DOHH2 (cell line): ENCODE measurements at regions not wholly inside any gene's neighbourhood (a gene's known extent, or its start where the extent isn't known, plus 50 kb on each side); places are given as distances from the start of the nearest gene placed in this dataset.
A peak's percentile ranks its signal among the peaks of the same experiment; 100 is the strongest.
"Not testable (repeated sequence)": the region's sequence is repeated elsewhere in the genome, so short reads cannot be mapped to it uniquely, and the experiment has no call there.

Experiments used
- H3F3A ChIP-seq: fragments of 200-600 bp; sonication (generic), shearing (Covaris generic); 2 replicates; pipeline ENCODE4 v1.6.0; 2016; ENCODE audit warnings: antibody characterized with exemption, mild to moderate bottlenecking; ENCODE audit not compliant: control insufficient read depth, insufficient read depth
- H3K27ac ChIP-seq: fragments of 200-600 bp; sonication (generic); 2 replicates; pipeline ENCODE4 v1.5.1; 2014; ENCODE audit warnings: low read depth, mild to moderate bottlenecking, low read length, moderate library complexity
- H3K27me3 ChIP-seq: fragments of 200-600 bp; sonication (generic); 2 replicates; pipeline ENCODE4 v1.6.1; 2014; ENCODE audit warnings: mild to moderate bottlenecking, low read length, mixed read lengths; ENCODE audit not compliant: control insufficient read depth
- H3K36me3 ChIP-seq: fragments of 200-600 bp; sonication (generic); 2 replicates; pipeline ENCODE4 v1.6.1; 2014; ENCODE audit warnings: mild to moderate bottlenecking, low read length, moderate library complexity, mixed read lengths; ENCODE audit not compliant: control insufficient read depth
- H3K4me1 ChIP-seq: fragments of 200-600 bp; sonication (generic); 2 replicates; pipeline ENCODE4 v1.6.1; 2014; ENCODE audit warnings: mild to moderate bottlenecking, low read length, mixed read lengths; ENCODE audit not compliant: control insufficient read depth
- H3K4me2 ChIP-seq: fragments of 200-600 bp; sonication (generic); 2 replicates; pipeline ENCODE4 v1.6.0; 2014; ENCODE audit warnings: mild to moderate bottlenecking, low read length, moderate library complexity
- H3K4me3 ChIP-seq: fragments of 200-600 bp; sonication (generic); 2 replicates; pipeline ENCODE4 v1.5.1; 2014; ENCODE audit warnings: mild to moderate bottlenecking, low read length, mixed read lengths
- H3K79me2 ChIP-seq: fragments of 200-600 bp; sonication (generic); 2 replicates; pipeline ENCODE4 v1.6.1; 2014; ENCODE audit warnings: mild to moderate bottlenecking, low read length, mixed read lengths; ENCODE audit not compliant: control insufficient read depth
- H3K9me2 ChIP-seq: fragments of 200-600 bp; sonication (generic); replicated peaks from 2 replicates; pipeline ENCODE4 v1.6.1; 2014; ENCODE audit warnings: mild to moderate bottlenecking, low read length, mixed read lengths; ENCODE audit not compliant: control insufficient read depth
- H3K9me3 ChIP-seq: fragments of 200-600 bp; sonication (generic); 2 replicates; pipeline ENCODE4 v1.6.1; 2014; ENCODE audit warnings: antibody characterized with exemption, low read length, mixed read lengths; ENCODE audit not compliant: control insufficient read depth, insufficient read depth
- H4K20me1 ChIP-seq: fragments of 200-600 bp; sonication (generic); 2 replicates; pipeline ENCODE4 v1.6.0; 2014; ENCODE audit warnings: low read depth, mild to moderate bottlenecking, antibody characterized with exemption, low read length, moderate library complexity; ENCODE audit not compliant: control insufficient read depth, insufficient read depth
- EZH2phosphoT487 ChIP-seq: fragments of 200-600 bp; sonication (generic); IDR thresholded peaks from 2 replicates; pipeline ENCODE4 v1.6.1; 2017; ENCODE audit warnings: borderline replicate concordance, mild to moderate bottlenecking, antibody characterized with exemption, low read length, moderate library complexity, mixed read lengths
- TF ChIP-seq, protein P1 (sequence below): fragments of 200-600 bp; sonication (generic); IDR thresholded peaks from one replicate; pipeline ENCODE4 v1.5.1; 2014; ENCODE audit warnings: antibody characterized with exemption, mild to moderate bottlenecking, low read depth, low read length; ENCODE audit not compliant: poor library complexity, severe bottlenecking

DNA sequence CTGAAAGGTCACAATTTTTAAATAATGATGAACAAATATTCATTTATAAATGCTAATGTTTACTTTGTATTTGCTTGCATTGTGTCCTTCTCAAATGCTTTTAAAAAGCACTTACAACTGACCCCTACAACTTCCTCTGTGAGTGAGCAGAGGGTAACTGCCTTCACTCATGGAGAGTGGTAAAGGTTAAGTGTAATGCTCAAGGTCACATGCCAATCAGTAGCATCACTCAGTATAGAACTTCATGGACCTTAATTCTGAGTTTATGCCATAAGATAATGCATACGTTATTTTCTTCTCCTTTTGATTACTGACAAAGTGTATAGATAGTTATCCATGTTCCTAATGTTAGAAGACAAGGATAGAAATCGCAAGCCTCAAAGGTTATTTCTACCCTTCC is 91.8 kb upstream of the SERTAD2 start:
- Histone ChIP-seq H3F3A (peaks cover 39% of the 10 kb centered on the region), H3K27ac (peak overlapping the region; percentile 91), H3K79me2 (peaks cover 60% of the 10 kb centered on the region), H3K27me3 (no peaks in the 10 kb centered on the region), H3K4me1 (peaks cover 46% of the 10 kb centered on the region), H4K20me1 (no peaks in the 10 kb centered on the region), H3K4me3 (peak overlapping the region; percentile 21; the same call in 1 of the 2 replicates), H3K36me3 (peaks cover 2% of the 10 kb centered on the region; the same call in 1 of the 2 replicates), H3K9me3 (no peaks in the 10 kb centered on the region), H3K4me2 (peak overlapping the region; percentile 70), H3K9me2 (no peaks in the 10 kb centered on the region)
- TF ChIP-seq EZH2phosphoT487 = no peak
- TF ChIP-seq, protein P1, sequence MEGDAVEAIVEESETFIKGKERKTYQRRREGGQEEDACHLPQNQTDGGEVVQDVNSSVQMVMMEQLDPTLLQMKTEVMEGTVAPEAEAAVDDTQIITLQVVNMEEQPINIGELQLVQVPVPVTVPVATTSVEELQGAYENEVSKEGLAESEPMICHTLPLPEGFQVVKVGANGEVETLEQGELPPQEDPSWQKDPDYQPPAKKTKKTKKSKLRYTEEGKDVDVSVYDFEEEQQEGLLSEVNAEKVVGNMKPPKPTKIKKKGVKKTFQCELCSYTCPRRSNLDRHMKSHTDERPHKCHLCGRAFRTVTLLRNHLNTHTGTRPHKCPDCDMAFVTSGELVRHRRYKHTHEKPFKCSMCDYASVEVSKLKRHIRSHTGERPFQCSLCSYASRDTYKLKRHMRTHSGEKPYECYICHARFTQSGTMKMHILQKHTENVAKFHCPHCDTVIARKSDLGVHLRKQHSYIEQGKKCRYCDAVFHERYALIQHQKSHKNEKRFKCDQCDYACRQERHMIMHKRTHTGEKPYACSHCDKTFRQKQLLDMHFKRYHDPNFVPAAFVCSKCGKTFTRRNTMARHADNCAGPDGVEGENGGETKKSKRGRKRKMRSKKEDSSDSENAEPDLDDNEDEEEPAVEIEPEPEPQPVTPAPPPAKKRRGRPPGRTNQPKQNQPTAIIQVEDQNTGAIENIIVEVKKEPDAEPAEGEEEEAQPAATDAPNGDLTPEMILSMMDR = no peak

DNA sequence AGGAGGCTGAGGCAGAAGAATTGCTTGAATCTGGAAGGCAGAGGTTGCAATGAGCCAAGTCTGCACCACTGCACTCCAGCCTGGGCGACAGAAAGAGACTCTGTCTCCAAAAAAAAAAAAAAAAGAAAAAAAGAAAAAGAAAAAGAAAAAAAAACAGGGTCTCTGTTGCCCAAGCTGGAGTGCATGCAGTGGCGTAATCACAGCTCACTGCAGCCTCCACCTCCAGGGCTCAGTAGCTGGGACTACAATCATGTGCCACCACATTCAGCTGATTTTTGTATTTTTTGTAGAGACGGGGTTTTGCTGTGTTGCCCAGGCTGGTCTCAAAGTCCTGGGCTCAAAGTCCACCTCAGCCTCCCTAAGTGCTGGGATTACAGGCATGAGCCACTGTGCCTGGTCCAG is 94.0 kb upstream of the SERTAD2 start:
- Histone ChIP-seq H3F3A (peaks cover 43% of the 10 kb centered on the region), H3K79me2 (peaks cover 53% of the 10 kb centered on the region), H3K4me1 (peaks cover 53% of the 10 kb centered on the region), H3K27ac (peak overlapping the region; percentile 91), H3K4me2 (peak overlapping the region; percentile 70), H3K4me3 (peak overlapping the region; percentile 86)
- not testable (repeated sequence) for H3K9me3 ChIP-seq, H3K36me3 ChIP-seq, H3K27me3 ChIP-seq, H3K9me2 ChIP-seq, H4K20me1 ChIP-seq

DNA sequence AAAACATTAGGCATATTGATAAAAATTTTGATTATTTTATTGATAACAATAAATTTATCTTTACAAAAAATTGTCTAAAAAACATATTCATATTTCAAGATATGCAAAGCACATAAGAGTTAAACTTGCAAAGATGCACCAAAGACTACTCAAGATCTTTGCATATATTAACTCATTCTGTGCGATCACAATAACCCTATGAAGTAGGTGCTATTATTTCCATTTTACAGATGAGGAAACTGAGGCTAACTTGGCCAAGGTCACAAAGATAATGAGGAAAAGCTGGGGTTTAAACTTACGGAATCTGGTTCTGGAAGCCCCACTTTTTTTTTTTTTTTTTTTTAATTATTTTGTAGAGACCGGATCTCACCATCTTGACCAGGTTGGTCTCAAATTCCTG is 94.4 kb upstream of the SERTAD2 start:
- H3F3A ChIP-seq = peaks cover 43% of the 10 kb centered on the region
- H3K4me2 ChIP-seq = peak overlapping the region; percentile 70
- H3K27ac ChIP-seq = peak overlapping the region; percentile 91
- no peaks in the 10 kb centered on the region for H3K9me3 ChIP-seq
- H3K27me3 ChIP-seq = no peaks in the 10 kb centered on the region
- peaks cover 53% of the 10 kb centered on the region for H3K79me2 ChIP-seq
- no peak for TF ChIP-seq EZH2phosphoT487
- TF ChIP-seq, protein P1 = no peak
- H4K20me1 ChIP-seq = no peaks in the 10 kb centered on the region
- H3K4me1 ChIP-seq = peaks cover 53% of the 10 kb centered on the region
- H3K4me3 ChIP-seq = peak overlapping the region; percentile 86
- no peaks in the 10 kb centered on the region for H3K9me2 ChIP-seq
- H3K36me3 ChIP-seq = peaks cover 5% of the 10 kb centered on the region; the same call in 1 of the 2 replicates

DNA sequence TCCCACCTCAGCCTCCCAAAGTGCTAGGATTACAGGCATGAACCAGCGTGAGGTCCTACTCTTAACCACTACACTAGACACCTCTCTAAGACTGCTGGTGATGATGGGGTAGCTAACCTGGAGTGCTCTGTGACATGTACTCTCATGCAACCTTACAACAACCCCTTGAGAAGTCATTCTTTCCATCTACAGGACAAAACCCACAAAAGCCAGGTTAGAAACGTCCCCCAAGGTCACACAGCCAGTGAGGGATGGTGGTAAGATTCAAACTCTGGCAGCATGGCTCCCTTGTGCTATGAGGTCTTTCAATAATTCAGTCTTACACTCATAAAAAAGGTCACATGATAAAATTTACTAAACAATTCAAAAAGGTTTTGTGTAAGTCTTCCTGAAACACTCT is 94.8 kb upstream of the SERTAD2 start:
- Histone ChIP-seq H3K4me3 (peak overlapping the region; percentile 86), H3K4me2 (peak overlapping the region; percentile 70), H3K9me3 (no peaks in the 10 kb centered on the region), H3K9me2 (no peaks in the 10 kb centered on the region), H3K79me2 (peaks cover 53% of the 10 kb centered on the region), H3K27me3 (no peaks in the 10 kb centered on the region), H3K27ac (peak overlapping the region; percentile 91), H3K36me3 (peaks cover 5% of the 10 kb centered on the region; the same call in 1 of the 2 replicates), H4K20me1 (no peaks in the 10 kb centered on the region), H3F3A (peaks cover 43% of the 10 kb centered on the region), H3K4me1 (peaks cover 53% of the 10 kb centered on the region)
- TF ChIP-seq, protein P1 = no peak
- no peak for TF ChIP-seq EZH2phosphoT487
